ENCODE measurements at regions not wholly inside any gene's neighbourhood (a gene's known extent, or its start where the extent isn't known, plus 50 kb on each side); places are given as distances from the start of the nearest gene placed in this dataset.

DNA sequence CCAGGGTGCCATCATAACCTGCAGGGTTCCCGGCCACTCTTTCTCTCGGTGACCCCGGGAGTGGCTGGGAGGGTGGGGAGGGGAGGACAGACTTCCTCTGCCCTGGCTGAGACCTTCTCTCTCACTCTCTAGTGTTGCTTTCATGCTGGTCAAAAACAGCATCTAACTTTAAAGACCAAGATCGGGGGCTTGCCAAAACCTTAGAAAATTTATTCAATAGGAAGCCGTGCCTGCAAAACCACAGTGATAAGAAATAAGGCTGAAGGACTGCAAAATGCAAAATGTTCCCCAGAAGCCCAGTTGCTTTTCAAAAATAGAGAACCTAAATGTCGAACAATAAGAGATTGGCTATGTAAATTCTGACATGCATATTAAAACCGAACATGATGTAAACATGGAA is 344.0 kb downstream of the FOXL1 start:
- TF ChIP-seq, protein P1, sequence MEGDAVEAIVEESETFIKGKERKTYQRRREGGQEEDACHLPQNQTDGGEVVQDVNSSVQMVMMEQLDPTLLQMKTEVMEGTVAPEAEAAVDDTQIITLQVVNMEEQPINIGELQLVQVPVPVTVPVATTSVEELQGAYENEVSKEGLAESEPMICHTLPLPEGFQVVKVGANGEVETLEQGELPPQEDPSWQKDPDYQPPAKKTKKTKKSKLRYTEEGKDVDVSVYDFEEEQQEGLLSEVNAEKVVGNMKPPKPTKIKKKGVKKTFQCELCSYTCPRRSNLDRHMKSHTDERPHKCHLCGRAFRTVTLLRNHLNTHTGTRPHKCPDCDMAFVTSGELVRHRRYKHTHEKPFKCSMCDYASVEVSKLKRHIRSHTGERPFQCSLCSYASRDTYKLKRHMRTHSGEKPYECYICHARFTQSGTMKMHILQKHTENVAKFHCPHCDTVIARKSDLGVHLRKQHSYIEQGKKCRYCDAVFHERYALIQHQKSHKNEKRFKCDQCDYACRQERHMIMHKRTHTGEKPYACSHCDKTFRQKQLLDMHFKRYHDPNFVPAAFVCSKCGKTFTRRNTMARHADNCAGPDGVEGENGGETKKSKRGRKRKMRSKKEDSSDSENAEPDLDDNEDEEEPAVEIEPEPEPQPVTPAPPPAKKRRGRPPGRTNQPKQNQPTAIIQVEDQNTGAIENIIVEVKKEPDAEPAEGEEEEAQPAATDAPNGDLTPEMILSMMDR (IDR thresholded peaks at IDR 0.05): no peak
- TF ChIP-seq POLR2AphosphoS5 (IDR thresholded peaks at IDR 0.05): no peak
